Mammary epithelial cell (primary cell): ENCODE measurements at regions not wholly inside any gene's neighbourhood (a gene's known extent, or its start where the extent isn't known, plus 50 kb on each side); places are given as distances from the start of the nearest gene placed in this dataset.

Experiments used
- EZH2 ChIP-seq: IDR thresholded peaks from 2 replicates; pipeline ENCODE4 v1.6.1; 2012; ENCODE audit warnings: low read length, inconsistent platforms, borderline replicate concordance
- TF ChIP-seq, protein P1 (sequence below), 2 donors: IDR thresholded peaks in 1 of 2; conservative IDR thresholded peaks in 1 of 2; 2 replicates each; pipeline ENCODE4 v1.5.1; 2011 to 2012; ENCODE audit warnings: inconsistent platforms in 2 of 2, low read length in 2 of 2, mild to moderate bottlenecking in 2 of 2, control low read depth in 1 of 2, low read depth in 1 of 2; ENCODE audit not compliant: insufficient read depth in 1 of 2; ENCODE audit errors: extremely low read depth in 1 of 2

DNA sequence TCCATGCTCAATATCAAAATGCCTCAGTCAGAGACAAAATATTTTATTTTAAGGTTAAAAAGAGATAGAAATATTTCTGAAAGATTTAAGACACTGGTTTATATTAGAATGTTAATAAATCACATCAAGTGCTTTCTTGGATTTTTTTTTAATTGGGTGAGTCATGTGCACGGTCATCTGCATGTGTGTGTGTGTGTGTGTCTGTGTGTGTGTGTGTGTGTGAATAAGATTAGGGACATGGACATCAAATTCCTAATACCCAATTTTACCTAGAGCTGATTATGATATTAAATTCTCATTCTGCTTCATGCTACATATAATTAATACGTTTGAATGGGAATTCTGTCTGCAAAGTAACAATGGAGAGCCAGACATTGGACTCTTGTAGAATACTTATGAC, 122.9 kb downstream of the BASP1 start:
- TF ChIP-seq, protein P1, sequence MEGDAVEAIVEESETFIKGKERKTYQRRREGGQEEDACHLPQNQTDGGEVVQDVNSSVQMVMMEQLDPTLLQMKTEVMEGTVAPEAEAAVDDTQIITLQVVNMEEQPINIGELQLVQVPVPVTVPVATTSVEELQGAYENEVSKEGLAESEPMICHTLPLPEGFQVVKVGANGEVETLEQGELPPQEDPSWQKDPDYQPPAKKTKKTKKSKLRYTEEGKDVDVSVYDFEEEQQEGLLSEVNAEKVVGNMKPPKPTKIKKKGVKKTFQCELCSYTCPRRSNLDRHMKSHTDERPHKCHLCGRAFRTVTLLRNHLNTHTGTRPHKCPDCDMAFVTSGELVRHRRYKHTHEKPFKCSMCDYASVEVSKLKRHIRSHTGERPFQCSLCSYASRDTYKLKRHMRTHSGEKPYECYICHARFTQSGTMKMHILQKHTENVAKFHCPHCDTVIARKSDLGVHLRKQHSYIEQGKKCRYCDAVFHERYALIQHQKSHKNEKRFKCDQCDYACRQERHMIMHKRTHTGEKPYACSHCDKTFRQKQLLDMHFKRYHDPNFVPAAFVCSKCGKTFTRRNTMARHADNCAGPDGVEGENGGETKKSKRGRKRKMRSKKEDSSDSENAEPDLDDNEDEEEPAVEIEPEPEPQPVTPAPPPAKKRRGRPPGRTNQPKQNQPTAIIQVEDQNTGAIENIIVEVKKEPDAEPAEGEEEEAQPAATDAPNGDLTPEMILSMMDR (conservative IDR thresholded peaks at IDR 0.05 in 1 of 2, IDR thresholded peaks at IDR 0.05 in 1 of 2; ENCODE audit: extremely low read depth in 1 of 2, insufficient read depth in 1 of 2, low read depth in 1 of 2, low read length in 2 of 2): no peak
- no peak for TF ChIP-seq EZH2
